GM12878 (cell line): ENCODE measurements at regions not wholly inside any gene's neighbourhood (a gene's known extent, or its start where the extent isn't known, plus 50 kb on each side); places are given as distances from the start of the nearest gene placed in this dataset.

ENCODE experiments used
- ATAC-seq: fragments of 200-7000 bp; cut with Tn5 transposase; 3 replicates; pipeline ENCODE4 v1.9.1; 2020; ENCODE audit warnings: mild to moderate bottlenecking, moderate library complexity
- BruUV-seq: library from RNA; stranded (reverse); fragments of 400-500 nt; replicated peaks from 2 replicates; lab custom pipeline; 2021; lab: Mats Ljungman, UMichigan
- CTCF ChIA-PET: fragments of 300-600 bp; sonication (Branson Sonifier 250); formaldehyde crosslinking; extraction: SDS; loops from one replicate; lab custom pipeline; 2021; ENCODE audit warnings: inconsistent platforms; lab: Yijun Ruan, JAX
- POLR2A ChIA-PET: fragments of 350-600 bp; formaldehyde crosslinking; extraction: SDS; loops from one replicate; lab custom pipeline; 2021; ENCODE audit warnings: inconsistent platforms; lab: Charles Lee
- RAD21 ChIA-PET: fragments of 300-600 bp; sonication (Branson Sonifier 250); formaldehyde crosslinking; loops from one replicate; lab custom pipeline; 2023; ENCODE audit warnings: antibody characterized with exemption; ENCODE audit not compliant: unreplicated experiment; lab: Charles Lee
- SMC1A ChIA-PET: fragments of 300-600 bp; sonication (Branson Sonifier 250); formaldehyde crosslinking; loops from one replicate; lab custom pipeline; 2023; ENCODE audit not compliant: unreplicated experiment, uncharacterized antibody; lab: Charles Lee
- DNase-seq: peaks from one replicate; pipeline ENCODE4 v3.0.0-alpha.2; 2011; ENCODE audit warnings: low read depth, low spot score
- FAIRE-seq: peaks from 3 replicates; lab custom pipeline; 2011; peaks lifted over from hg19 to GRCh38; lab: Jason Lieb, UNC
- H2AFZ ChIP-seq: 2 replicates; pipeline ENCODE4 v1.6.0; 2011; ENCODE audit warnings: low read depth, low read length, control low read depth; ENCODE audit not compliant: control insufficient read depth
- H3K27ac ChIP-seq: 2 replicates; pipeline ENCODE4 v1.5.1; 2011; ENCODE audit warnings: control low read depth; ENCODE audit not compliant: control insufficient read depth, insufficient read depth
- H3K27me3 ChIP-seq, 2 experiments: replicated peaks in 1 of 2; 2 replicates each; pipeline versions ENCODE4 v1.6.0 to v1.6.1; 2011; ENCODE audit warnings: low read length in 1 of 2; ENCODE audit not compliant: control insufficient read depth in 2 of 2, insufficient read depth in 2 of 2
- H3K36me3 ChIP-seq, 2 experiments: 2 replicates each; pipeline ENCODE4 v1.5.1; 2011; ENCODE audit warnings: low read length in 1 of 2; ENCODE audit not compliant: control insufficient read depth in 2 of 2, insufficient read depth in 2 of 2
- H3K4me1 ChIP-seq: 2 replicates; pipeline ENCODE4 v1.6.1; 2011; ENCODE audit warnings: mild to moderate bottlenecking, low read length, moderate library complexity, mixed read lengths; ENCODE audit not compliant: control insufficient read depth, insufficient read depth
- H3K4me2 ChIP-seq: 2 replicates; pipeline ENCODE4 v1.6.0; 2011; ENCODE audit warnings: control low read depth; ENCODE audit not compliant: control insufficient read depth, insufficient read depth
- H3K4me3 ChIP-seq: fragments of 200-600 bp; sonication (generic); 2 replicates; pipeline ENCODE4 v1.5.1; 2016
- H3K79me2 ChIP-seq: 2 replicates; pipeline ENCODE4 v1.6.0; 2011; ENCODE audit warnings: low read length; ENCODE audit not compliant: control insufficient read depth, insufficient read depth
- H3K9ac ChIP-seq: 2 replicates; pipeline ENCODE4 v1.8.0; 2011; ENCODE audit warnings: low read length, control low read depth, mixed read lengths; ENCODE audit not compliant: control insufficient read depth, insufficient read depth
- H3K9me3 ChIP-seq: replicated peaks from 3 replicates; pipeline ENCODE4 v1.5.1; 2011; ENCODE audit warnings: mild to moderate bottlenecking, low read length; ENCODE audit not compliant: control insufficient read depth, insufficient read depth
- H4K20me1 ChIP-seq: 2 replicates; pipeline ENCODE4 v1.6.0; 2011; ENCODE audit not compliant: control insufficient read depth, insufficient read depth
- BCLAF1 ChIP-seq: fragments of 450-650 bp; IDR thresholded peaks from 2 replicates; pipeline ENCODE4 v1.6.1; 2017; ENCODE audit warnings: antibody characterized with exemption, mild to moderate bottlenecking, moderate library complexity
- CHD2 ChIP-seq: IDR thresholded peaks from 2 replicates; pipeline ENCODE4 v1.6.1; 2011; ENCODE audit warnings: low read depth, low read length, improper control_type of control experiment, borderline replicate concordance
- CUX1 ChIP-seq: IDR thresholded peaks from 2 replicates; pipeline ENCODE4 v1.6.1; 2012; ENCODE audit warnings: improper control_type of control experiment, low read depth, low read length; ENCODE audit not compliant: insufficient replicate concordance
- FOXK2 ChIP-seq: fragments of 450-650 bp; IDR thresholded peaks from 2 replicates; pipeline ENCODE4 v1.6.1; 2017; ENCODE audit warnings: mild to moderate bottlenecking, moderate library complexity
- HCFC1 ChIP-seq: fragments of 150-350 bp; IDR thresholded peaks from 2 replicates; pipeline ENCODE4 v1.6.1; 2014; ENCODE audit warnings: low read length
- NFIC ChIP-seq: IDR thresholded peaks from 2 replicates; pipeline ENCODE4 v1.6.1; 2012; ENCODE audit warnings: low read depth, mild to moderate bottlenecking, inconsistent platforms, low read length, moderate library complexity
- NFYB ChIP-seq: IDR thresholded peaks from 2 replicates; pipeline ENCODE4 v1.6.1; 2011; ENCODE audit warnings: low read depth, mild to moderate bottlenecking, low read length, improper control_type of control experiment, moderate library complexity; ENCODE audit not compliant: insufficient read depth
- PKNOX1 ChIP-seq: fragments of 450-650 bp; IDR thresholded peaks from 2 replicates; pipeline ENCODE4 v1.6.1; 2016; ENCODE audit warnings: mild to moderate bottlenecking
- PML ChIP-seq: IDR thresholded peaks from 2 replicates; pipeline ENCODE4 v1.6.1; 2012; ENCODE audit warnings: low read length, inconsistent platforms
- PRDM15 ChIP-seq: fragments of 450-650 bp; formaldehyde crosslinking; IDR thresholded peaks from 2 replicates; pipeline ENCODE4 v1.4.0; 2020; ENCODE audit warnings: mild to moderate bottlenecking, moderate library complexity
- RAD21 ChIP-seq: IDR thresholded peaks from 2 replicates; pipeline ENCODE4 v1.6.1; 2011; ENCODE audit warnings: mild to moderate bottlenecking, low read depth, low read length, moderate library complexity; ENCODE audit not compliant: insufficient read depth
- SMAD1 ChIP-seq: fragments of 450-650 bp; IDR thresholded peaks from 2 replicates; pipeline ENCODE4 v1.6.1; 2018; ENCODE audit warnings: mild to moderate bottlenecking, low read depth; ENCODE audit not compliant: partially characterized antibody
- WGBS: methylation state at CpG from one replicate; pipeline ENCODE4 v1.1.6; 2016; ENCODE audit warnings: low lambda C conversion rate; ENCODE audit not compliant: insufficient replicate concordance, insufficient coverage; ENCODE audit errors: missing lambda C conversion rate; 5-methylcytosine and 5-hydroxymethylcytosine counted together
- in situ Hi-C: fragments of 300-500 bp; cut with MboI; formaldehyde crosslinking; loops from 9 replicates; pipeline ENCODE4 v1.14.3; 2018; ENCODE audit warnings: mixed read lengths
- intact Hi-C: fragments of 100-400 bp; cut with micrococcal nuclease; formaldehyde crosslinking; loops from one replicate; pipeline ENCODE4 v1.14.2; 2022; ENCODE audit not compliant: unreplicated experiment

- H3K36me3 ChIP-seq: no peaks in the 10 kb centered on the region
- in situ Hi-C loops: no loop called here
- no peaks in the 10 kb centered on the region for H3K4me1 ChIP-seq
- 15% methylated on average over 4 of the region's 4 CpGs for whole genome bisulfite sequencing
- no peaks in the 10 kb centered on the region for H3K79me2 ChIP-seq
- H3K27ac ChIP-seq: no peak overlapping the region
- no peak overlapping the region for H2AFZ ChIP-seq
- no peak for FAIRE-seq
- H4K20me1 ChIP-seq: no peaks in the 10 kb centered on the region
- no peak for ATAC-seq
- H3K9me3 ChIP-seq: no peaks in the 10 kb centered on the region
- no peaks in the 10 kb centered on the region for H3K27me3 ChIP-seq
- H3K4me2 ChIP-seq: no peak overlapping the region
- DNase-seq: no peak
- RAD21 ChIA-PET: no interaction called here
- POLR2A ChIA-PET: no interaction called here
- H3K4me3 ChIP-seq: no peak overlapping the region
- intact Hi-C loops: no loop called here
- BruUV-seq: no TSS peak
- no peak overlapping the region for H3K9ac ChIP-seq
- SMC1A ChIA-PET: no interaction called here
- CTCF ChIA-PET: no interaction called here
- TF ChIP-seq FOXK2 (no peak), NFIC (no peak), NFYB (no peak), BCLAF1 (no peak), CUX1 (no peak), HCFC1 (no peak), SMAD1 (no peak), RAD21 (no peak), CHD2 (no peak), PKNOX1 (no peak), PRDM15 (CRISPR knock-in tag) (no peak), PML (no peak)
Observed at GRCh38 chrX:43605351-43605750, 50.7 kb upstream of the MAOA start.
